HG02884 (cell line): ENCODE measurements at regions not wholly inside any gene's neighbourhood (a gene's known extent, or its start where the extent isn't known, plus 50 kb on each side); places are given as distances from the start of the nearest gene placed in this dataset.

Experiments used
- ATAC-seq: cut with Tn5 transposase; IDR thresholded peaks from one replicate; pipeline ENCODE4 v1.9.1; 2021; ENCODE audit warnings: mild to moderate bottlenecking, moderate library complexity; ENCODE audit not compliant: unreplicated experiment

DNA sequence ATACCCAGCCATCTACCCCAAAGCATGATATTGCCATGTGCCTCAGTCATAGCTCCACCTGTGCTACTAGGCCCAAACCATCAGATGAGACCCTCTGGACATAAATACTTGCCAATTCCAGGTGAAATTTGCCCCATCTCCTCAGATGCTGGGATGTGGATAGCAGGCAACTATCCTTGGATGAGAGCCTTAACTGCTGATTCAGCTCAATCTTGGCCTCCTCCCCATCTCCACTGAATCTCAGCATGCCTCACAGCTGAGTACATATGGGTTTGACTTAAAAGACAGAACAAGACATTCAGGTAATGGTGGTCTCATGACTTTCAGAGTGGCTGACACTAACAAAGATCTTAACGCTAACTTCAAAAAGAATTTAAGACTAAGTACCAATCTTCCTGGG is 50.8 kb upstream of the KLHL13 start:
- ATAC-seq: no peak

DNA sequence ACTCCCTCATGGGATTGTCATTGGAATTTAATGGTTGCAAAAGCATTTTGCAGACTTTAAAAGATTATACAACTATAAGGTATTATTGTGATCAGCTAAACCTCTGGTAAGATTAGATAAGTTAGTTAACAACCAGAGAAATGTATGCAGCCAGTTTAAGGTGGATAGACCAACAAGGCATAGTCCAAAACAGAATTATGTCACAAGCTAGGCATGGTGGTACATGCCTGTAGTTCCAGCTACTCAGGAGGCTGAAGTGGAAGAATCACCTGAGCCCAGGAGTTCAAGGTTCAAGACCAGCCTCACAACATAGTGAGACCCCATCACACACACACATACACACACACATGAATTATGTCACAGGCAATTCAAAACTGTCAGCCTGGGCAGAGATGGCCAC is 54.7 kb upstream of the KLHL13 start:
- ATAC-seq: no peak

DNA sequence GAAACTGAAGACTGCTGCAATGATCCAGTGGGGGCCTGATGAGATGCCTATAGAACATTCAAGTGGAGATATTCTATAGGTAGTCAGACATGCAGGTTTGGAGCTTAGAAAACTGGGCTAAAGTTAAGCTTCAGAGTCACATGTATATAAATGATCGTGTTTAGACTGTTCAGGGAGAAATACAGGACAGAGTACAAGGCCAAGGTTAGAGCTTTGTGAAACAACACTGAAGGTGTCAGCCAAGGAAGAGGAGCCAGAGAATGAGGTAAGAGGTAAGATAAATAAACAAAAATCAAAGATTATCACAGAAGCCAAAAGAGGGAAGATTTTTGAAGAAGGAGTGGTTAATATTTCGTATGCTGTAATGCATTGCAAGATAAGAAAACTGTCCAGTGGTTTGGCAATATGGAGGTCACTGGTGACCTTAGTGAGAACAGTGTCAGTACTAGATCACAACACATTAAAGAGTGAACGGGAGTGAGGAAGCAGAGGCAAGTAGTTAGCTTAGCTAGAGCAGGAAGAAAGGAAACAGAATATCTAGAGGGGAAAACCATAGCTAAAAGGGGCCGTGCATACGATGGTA is 58.0 kb upstream of the KLHL13 start:
- ATAC-seq: no peak

DNA sequence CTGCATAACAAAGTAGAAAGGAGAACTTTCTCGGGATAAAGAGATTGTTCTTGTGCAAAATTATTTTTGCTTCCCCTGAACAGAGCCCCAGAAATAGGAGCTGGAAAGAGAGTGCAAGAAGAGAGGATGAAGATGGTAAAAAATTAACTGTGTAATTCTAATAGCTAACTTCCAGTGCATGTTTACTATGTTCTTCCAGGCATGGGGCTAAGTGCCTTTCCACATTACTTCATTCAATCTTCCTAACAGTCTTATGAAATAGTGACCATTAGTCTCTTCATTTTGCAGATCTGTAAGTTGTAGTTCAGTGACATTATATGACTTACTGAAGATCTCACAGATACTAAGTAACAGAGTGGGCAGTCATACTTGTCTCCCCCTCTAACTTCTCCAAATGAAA is 61.1 kb upstream of the KLHL13 start:
- no peak for ATAC-seq

DNA sequence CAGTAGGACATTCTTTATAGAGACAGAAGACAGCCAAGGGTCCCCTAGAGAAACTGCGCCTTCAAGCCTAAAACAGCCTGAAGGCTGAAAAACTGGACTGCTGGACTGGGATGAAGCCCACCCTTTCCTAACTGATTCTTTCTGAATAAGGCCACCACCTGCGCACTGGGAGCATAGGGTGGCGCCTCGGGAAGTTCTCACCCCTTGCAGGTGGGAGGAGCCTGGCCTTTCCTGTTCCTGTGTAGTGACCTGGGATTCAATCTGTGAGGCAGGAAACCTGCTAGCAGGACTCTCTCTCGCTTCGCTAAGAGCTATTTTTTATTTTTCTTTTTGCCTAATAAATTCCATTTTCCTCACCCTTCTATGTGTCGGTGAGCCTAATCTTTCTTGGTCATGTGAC is 61.8 kb upstream of the KLHL13 start:
- no peak for ATAC-seq

DNA sequence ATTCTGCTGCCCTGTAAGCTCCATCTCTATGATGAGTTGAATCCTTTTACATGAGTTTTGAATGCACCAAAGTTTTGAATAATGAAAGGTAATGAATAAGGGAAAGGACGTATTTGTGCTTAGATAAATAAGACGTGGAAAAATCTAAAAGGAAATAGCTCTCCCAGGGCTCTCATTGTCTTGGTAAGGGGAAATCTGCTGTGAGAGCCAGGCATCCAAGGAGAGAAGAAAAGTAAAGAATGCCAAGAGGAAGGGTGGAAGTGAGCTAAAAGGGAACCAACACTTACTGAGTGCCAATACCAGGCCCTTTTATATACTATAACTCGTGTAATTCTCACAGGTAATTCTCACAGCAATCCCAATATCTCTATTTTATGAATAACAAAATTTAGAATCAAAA is 62.6 kb upstream of the KLHL13 start:
- no peak for ATAC-seq

DNA sequence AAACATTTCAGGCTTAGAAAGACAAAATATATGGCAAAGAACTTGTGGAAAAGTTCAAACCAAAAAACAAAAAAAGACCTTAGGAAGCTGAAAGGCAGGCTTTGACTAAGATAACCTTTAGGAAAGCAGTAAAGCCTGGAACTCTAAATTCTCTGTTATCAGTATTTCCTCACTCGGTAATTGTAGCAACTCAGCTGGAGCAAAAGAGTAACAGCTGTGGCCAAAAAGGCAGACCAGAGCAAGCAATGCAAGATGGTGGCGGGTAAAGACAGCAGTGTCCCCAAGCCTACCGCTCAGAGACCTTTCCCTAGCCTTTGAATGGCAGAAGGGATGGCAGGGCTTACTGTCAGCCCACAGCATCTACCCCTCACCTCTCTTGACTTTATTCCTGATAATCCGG is 63.1 kb upstream of the KLHL13 start:
- no peak for ATAC-seq

DNA sequence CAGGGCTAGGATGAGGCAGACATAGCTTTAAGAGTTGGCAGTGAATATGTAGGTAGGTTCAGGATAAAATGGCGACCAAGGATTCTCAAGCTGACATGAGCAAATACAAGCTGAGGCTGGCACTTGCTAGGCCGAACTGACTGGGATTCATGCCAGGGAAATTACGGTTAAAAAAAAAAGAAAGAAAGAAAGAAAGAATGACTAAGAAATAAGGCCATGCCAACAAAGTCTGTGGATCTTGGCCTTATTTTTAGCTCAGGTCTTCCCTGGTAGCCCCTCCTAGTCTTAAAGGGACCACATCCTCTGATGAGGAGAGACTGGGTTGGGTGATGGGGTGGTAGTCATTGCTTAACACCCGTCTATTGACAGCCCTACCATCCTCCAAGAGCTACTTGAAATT is 64.4 kb upstream of the KLHL13 start:
- no peak for ATAC-seq

DNA sequence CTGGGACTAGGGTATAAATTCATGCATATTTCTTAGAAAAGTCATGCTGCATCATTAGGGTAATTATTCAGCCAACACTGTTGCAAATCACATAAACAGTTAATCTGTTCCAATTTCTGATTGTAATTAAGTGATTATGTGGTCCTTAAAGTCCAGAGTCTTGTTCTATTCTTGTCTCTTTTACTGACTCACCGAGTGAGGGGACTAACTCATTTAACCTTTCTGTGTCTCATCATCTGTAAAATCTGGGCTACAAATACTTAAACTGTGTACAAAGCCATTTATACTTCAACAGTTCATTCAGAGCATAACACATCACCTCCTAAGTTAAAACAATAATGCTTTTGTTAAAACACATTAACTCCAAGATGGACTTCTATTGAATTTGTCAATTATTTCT is 65.4 kb upstream of the KLHL13 start:
- ATAC-seq: no peak

DNA sequence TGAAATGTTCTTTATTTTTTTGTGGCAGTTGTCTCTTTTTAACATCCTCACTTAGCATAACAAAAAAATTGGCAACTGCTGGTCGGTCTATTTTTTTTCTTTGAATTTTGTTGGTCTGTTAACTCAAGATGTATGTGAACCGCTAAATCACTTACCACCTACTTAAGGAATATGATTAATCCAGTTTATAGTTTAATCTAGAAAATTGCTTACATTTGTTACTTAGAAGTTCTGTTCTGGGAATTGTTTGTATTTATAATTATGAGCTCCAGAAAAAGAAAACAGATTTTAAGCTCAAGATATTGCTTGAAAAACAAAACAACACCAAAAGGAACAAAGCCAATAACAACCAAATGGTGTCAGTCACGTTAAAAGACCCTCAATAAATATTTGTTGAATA is 66.1 kb upstream of the KLHL13 start:
- ATAC-seq: no peak

DNA sequence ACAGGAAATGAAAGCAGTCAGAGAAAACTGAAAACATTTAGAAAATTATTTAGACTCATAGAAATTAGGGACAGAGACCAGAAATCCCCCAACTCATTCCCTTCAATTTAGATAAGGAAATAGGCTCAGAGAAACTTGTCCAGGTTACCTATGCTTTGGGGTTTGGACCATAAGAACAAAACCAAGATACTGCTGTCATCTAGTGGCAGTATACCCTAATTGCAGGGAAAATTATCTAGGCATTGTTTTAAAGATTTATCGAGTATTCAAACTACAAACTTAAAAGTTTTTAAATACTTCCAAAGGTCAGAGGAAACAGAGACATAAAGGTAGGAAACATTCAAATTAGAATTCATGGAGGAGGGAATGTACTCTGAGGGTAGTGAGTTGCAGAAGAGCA is 67.0 kb upstream of the KLHL13 start:
- ATAC-seq: no peak

DNA sequence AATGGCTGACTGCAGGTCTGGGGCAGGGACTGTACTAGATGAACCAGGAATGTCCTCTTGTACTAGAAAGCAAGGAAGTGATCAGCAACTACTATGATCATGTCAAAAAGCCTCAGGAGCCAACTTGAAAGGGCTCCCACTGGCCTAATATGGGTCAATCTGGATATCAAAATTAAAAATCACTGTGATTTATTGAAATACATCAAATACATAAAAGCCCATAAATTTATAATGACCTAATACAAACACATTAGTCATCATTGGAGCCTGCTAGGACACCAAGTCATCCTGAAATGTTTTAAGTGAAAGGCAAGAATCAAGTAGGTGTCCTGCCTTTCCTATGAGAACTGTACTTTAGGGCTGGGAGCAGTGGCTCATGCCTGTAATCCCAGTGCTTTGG is 70.5 kb upstream of the KLHL13 start:
- no peak for ATAC-seq

DNA sequence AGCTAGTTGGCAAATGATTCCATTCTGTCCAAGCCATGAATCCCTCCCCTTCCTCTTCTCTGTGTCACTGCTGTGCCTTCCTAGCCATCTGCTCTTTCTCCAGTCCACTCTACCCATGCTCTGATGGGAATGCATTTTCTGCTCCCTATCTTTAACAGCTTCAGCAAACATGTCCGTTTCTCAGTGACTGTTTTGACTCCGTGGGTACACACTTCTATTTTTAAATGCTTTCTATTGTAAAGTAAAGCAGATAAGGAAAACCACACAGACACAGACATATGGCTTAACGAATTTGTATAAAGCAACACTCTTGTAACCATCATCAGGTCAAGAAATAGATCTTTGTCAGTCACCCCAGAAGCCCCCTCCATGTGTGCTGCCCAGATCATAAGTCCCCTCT is 72.4 kb upstream of the KLHL13 start:
- ATAC-seq: no peak

DNA sequence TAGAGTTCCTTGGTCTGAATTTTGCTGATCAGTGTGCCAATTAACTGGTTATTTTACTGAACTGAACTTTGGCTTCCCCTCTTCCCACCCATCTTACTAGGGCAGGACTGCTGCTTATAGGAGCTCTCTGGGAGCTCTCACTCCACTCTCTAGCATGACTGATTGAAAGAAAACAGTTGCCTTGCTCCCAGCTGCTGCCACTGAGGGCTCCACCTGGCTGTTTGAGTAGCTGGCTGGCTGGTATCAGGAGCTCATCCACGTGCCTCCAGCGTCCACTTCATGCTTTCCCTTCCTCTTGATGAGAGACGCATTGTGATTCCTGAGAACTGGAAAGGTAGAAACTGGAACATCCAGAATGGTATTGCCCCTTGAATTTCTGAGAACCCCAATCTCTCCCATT is 73.0 kb upstream of the KLHL13 start:
- ATAC-seq: no peak

DNA sequence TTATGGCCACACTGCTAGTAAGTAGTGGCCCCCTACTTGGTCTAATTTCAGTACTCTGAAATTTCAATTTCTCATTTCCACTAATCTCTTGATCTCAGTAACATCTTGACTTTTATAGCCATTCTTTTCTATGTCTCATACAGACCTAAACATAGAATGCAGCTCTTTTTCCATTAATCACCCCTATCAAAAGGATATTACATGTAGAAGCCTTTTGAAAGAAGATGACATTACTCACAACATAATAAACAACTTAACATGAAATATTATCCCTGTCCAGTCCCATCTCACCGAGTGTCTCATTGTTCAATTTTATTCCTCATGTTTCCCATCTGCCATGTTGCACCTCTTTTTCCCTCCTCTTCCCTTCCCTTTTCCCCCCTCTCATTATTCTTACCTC is 81.1 kb upstream of the KLHL13 start:
- no peak for ATAC-seq

DNA sequence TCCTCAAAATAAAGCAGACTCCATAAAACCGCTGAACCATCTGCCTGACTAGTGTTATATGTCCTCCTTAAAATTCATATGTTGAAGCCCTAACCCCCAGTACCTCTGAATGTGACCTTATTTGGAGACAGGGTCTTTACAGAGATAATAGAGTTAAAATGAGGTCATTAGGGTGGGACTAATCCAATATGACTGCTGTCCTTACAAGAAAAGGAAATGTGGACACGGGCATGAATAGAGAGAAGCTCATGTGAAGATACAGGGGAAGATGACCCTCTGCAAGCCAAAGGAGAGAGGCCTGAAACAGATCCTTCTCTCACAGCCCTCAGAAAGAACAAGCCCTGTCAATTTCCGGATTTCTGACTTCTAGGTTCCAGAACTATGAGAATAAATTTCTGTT is 82.0 kb upstream of the KLHL13 start:
- ATAC-seq: no peak

DNA sequence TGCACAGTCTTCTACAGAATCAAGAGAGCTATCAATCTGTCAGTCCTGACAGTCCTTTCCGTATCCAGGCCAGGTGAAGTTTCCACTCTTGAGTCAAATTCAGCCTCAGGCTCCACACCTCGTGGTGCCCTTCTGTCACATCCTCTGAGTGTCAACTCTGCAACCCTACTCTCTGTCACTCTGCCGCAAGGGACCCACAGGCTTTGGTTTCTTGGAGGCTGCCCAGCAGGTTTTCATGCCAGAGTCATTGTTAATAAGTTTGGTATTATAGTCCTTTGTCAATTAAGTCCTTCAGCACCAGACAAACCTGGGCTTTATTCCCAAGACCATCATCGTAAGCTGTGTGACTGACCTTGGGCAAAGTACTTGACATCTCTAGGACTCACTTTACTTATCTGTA is 83.4 kb upstream of the KLHL13 start:
- ATAC-seq: no peak

DNA sequence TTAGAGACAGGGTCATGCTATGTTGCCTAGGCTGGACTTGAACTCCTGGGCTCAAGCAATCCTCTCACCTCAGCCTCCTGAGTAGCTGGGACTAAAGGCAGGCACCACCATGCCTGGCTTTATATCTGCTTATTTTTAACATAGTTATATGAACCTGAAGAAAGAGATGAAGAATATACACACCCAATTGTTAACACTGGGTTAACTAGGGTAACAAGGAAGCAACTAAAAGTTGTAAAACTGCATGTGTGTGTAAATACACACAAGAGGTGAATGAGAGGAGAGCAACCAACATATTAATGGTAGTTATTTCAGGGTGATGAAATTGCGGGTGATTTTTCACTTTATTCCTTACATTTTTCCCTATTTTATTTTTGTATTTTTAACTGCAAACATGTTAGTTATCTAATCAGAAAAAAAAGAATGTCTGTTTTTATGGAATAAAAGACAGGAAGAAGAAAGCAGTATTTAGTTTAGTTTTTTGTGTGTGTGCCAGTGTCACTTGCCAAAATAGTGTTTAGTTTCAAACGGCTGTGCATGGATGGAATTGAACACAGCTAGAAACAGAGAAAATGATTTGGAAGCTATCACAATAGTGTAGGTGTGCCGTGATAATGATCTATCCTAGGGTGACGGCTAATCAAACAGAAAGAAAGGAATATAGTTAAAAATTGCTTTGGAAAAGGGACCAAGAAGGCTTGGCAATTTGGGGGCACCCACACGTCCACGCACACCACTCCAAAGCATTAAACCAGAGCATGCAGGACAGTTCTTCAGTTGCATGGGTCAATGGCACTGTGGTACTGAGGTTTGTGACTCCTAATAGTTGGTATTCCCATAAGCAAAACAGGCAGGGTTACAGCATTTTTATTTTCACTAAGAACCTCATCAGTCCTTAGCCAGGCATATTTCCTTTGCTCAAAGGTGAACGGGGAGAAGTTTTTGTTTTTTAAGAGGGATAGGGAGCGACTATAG is 89.1 kb upstream of the KLHL13 start:
- no peak for ATAC-seq

DNA sequence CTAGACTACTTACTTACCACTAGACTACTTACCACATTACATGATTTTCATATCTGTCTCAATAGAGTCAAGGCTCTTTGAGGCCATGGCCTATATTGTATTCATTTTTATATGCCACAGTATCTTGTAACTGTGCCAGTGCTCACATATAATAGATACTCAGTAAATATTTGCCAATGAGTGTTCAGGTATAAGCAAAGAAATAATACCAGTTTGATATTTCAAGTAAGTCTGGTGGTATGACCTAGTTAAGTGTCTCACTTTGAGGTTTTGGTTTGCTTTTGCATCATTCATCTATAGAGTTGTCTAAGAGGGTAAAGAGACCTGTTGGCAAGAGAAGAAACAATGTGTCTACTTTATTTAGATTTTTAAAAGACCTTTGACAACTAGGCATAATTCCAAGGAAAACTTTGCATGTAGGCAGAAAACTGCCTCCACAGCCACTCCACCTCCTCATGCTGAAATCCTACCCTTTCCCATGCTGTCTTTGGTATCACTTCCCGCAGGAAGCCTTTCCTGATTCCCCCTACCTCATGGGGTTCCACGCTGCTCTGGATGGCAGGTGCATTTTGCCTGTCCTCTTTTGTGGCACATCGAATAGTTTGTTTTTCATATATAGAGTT is 91.3 kb upstream of the KLHL13 start:
- no peak for ATAC-seq

DNA sequence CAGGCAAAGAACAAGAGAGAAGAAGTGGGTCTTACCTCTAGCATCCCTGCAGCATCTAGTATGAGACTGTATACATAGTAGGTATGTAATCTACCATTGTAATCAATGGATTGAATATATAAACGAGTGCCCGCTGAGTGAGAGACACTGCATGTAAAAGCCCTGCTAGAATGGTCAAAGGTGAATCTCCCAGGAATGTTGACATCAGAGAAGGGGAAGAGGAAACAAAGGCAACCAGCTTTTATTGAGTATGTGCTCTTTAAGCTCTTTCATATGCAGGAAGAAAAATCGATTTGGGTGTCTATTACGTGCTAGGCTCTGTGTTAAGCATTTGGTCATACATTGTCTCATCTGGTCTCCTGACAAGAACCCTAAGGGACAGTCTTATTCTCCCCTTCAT is 91.9 kb upstream of the KLHL13 start:
- ATAC-seq: no peak

DNA sequence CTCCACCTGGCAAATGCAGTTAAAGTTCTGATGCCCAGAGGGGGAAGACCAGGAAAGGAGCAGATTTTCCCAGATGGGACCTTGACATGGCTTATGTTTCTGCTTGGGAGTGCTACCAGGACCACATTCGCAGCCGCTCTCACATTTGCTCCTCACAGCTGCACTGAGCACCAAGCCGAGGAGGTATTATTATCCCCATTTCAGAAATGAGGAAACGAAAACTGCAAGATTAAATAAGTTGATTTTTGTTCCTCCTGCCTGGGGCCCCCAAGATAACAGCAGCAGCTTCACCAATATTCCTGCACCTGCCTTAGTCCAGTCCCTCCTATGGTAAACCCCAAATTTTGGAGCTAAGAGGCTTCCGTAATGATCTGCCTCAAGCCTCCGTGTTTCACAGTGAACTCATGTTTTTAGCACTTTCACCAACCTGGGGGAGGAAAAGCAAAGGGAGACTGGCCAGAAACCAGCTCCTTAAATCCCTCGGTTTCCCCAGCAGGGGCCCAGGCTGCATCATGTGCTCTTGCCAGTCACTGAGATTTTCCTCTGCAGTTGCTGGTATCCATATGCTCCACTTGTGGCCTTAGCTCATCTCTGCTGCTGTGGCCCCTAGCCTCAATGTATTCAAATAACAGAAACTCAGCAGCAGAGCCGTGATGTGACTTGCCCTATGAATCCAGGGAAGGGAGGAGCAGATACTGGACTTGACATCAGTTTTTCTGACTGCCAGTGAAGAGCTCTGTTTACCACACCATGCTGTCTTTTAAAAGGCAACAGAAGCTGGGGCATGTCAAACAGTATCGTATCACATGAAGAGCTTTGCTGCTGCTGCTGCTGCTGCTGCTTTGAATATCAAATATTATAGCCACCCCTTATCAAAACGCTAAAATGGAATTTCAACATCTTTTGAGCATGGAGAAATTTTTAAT is 95.5 kb upstream of the KLHL13 start:
- ATAC-seq: peak; percentile 52
